Keratinocyte (primary cell): ENCODE measurements at regions not wholly inside any gene's neighbourhood (a gene's known extent, or its start where the extent isn't known, plus 50 kb on each side); places are given as distances from the start of the nearest gene placed in this dataset.

Source experiments
- EZH2 ChIP-seq: IDR thresholded peaks from one replicate; pipeline ENCODE4 v1.6.1; 2012; ENCODE audit warnings: inconsistent platforms, mild to moderate bottlenecking, low read length, moderate library complexity
- TF ChIP-seq, protein P1 (sequence below), 3 experiments: IDR thresholded peaks in 1 of 3; conservative IDR thresholded peaks in 1 of 3; optimal IDR thresholded peaks in 1 of 3; 2 replicates in 2 of 3; 3 replicates in 1 of 3; pipeline versions ENCODE3 to v1.5.1; 2011; ENCODE audit warnings: low read length in 3 of 3, mild to moderate bottlenecking in 3 of 3, moderate library complexity in 2 of 3, control low read depth in 1 of 3, inconsistent platforms in 1 of 3; ENCODE audit not compliant: insufficient read depth in 2 of 3; ENCODE audit errors: extremely low read depth in 1 of 3

DNA sequence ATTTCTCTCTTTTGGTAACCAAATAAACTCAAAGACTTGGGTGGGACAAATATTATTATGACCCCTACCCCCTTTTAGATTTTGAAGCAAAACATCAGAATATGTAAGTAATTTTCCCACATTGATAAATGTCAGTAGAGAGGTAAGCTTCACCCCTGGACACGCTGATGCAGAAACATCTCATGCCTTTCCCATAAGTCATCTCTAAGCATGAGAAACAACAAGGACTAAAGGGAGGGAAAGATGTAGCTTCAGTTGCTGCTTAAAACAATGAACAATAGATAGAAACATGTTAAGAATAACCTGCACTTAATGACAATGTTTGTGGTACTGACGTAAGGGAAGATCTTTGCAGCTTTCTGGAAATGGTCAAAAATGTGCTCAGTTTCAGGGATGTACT is 56.3 kb upstream of the SLC8A3 start:
- TF ChIP-seq, protein P1, sequence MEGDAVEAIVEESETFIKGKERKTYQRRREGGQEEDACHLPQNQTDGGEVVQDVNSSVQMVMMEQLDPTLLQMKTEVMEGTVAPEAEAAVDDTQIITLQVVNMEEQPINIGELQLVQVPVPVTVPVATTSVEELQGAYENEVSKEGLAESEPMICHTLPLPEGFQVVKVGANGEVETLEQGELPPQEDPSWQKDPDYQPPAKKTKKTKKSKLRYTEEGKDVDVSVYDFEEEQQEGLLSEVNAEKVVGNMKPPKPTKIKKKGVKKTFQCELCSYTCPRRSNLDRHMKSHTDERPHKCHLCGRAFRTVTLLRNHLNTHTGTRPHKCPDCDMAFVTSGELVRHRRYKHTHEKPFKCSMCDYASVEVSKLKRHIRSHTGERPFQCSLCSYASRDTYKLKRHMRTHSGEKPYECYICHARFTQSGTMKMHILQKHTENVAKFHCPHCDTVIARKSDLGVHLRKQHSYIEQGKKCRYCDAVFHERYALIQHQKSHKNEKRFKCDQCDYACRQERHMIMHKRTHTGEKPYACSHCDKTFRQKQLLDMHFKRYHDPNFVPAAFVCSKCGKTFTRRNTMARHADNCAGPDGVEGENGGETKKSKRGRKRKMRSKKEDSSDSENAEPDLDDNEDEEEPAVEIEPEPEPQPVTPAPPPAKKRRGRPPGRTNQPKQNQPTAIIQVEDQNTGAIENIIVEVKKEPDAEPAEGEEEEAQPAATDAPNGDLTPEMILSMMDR (optimal IDR thresholded peaks at IDR 0.05 in 1 of 3, IDR thresholded peaks at IDR 0.05 in 1 of 3, conservative IDR thresholded peaks at IDR 0.05 in 1 of 3; ENCODE audit: extremely low read depth in 1 of 3, insufficient read depth in 2 of 3, low read length in 3 of 3): no peak
- no peak for TF ChIP-seq EZH2
